ENCODE measurements at regions not wholly inside any gene's neighbourhood (a gene's known extent, or its start where the extent isn't known, plus 50 kb on each side); places are given as distances from the start of the nearest gene placed in this dataset.

GRCh38 chr3:110400315-110400714 is 671.3 kb upstream of the NECTIN3 start:
- no peak for DNase-seq (ENCODE audit: low read depth)
- H3K4me3 ChIP-seq (ENCODE audit: low read depth, low read length) = no peak overlapping the region
- TF ChIP-seq CTCF (IDR thresholded peaks at IDR 0.05; ENCODE audit: insufficient read depth, low read depth, low read length, missing control alignments) = no peak

GRCh38 chr3:110405830-110406585 is 665.6 kb upstream of the NECTIN3 start:
- no peak for TF ChIP-seq CTCF (IDR thresholded peaks at IDR 0.05; ENCODE audit: insufficient read depth, low read depth, low read length, missing control alignments)
- no peak for DNase-seq (ENCODE audit: low read depth)
- H3K4me3 ChIP-seq (ENCODE audit: low read depth, low read length) = no peak overlapping the region

- TF ChIP-seq CTCF (IDR thresholded peaks at IDR 0.05; ENCODE audit: insufficient read depth, low read depth, low read length, missing control alignments) = no peak
- no peak for DNase-seq (ENCODE audit: low read depth)
Measured at GRCh38 chr3:110413266-110413665, 658.4 kb upstream of the NECTIN3 start.

GRCh38 chr3:110413807-110414748 is 657.5 kb upstream of the NECTIN3 start:
- TF ChIP-seq CTCF (IDR thresholded peaks at IDR 0.05; ENCODE audit: insufficient read depth, low read depth, low read length, missing control alignments) = no peak
- H3K4me3 ChIP-seq (ENCODE audit: low read depth, low read length) = no peak overlapping the region
- no peak for DNase-seq (ENCODE audit: low read depth)

More at GRCh38 chr3:110413266-110413665, 658.4 kb upstream of the NECTIN3 start:
- H3K4me3 ChIP-seq (ENCODE audit: low read depth, low read length) = no peak overlapping the region

- no peak for TF ChIP-seq CTCF (IDR thresholded peaks at IDR 0.05; ENCODE audit: insufficient read depth, low read depth, low read length, missing control alignments)
- DNase-seq (ENCODE audit: low read depth) = no peak
- no peak overlapping the region for H3K4me3 ChIP-seq (ENCODE audit: low read depth, low read length)
Measured at GRCh38 chr3:110414855-110415254, 656.8 kb upstream of the NECTIN3 start.

GRCh38 chr3:110419096-110419495 is 652.5 kb upstream of the NECTIN3 start:
- no peak for TF ChIP-seq CTCF (IDR thresholded peaks at IDR 0.05; ENCODE audit: insufficient read depth, low read depth, low read length, missing control alignments)
- no peak overlapping the region for H3K4me3 ChIP-seq (ENCODE audit: low read depth, low read length)
- no peak for DNase-seq (ENCODE audit: low read depth)
